GM23248 (cell line): ENCODE measurements at regions not wholly inside any gene's neighbourhood (a gene's known extent, or its start where the extent isn't known, plus 50 kb on each side); places are given as distances from the start of the nearest gene placed in this dataset.

Experiments used
- DNase-seq: peaks from one replicate; pipeline ENCODE4 v3.0.0-alpha.2; 2015
- H2AFZ ChIP-seq: fragments of 200-600 bp; sonication (generic); 2 replicates; pipeline ENCODE4 v1.6.1; 2016; ENCODE audit warnings: antibody characterized with exemption
- H3F3A ChIP-seq: fragments of 200-600 bp; sonication (generic); 2 replicates; pipeline ENCODE4 v1.6.1; 2016; ENCODE audit warnings: mild to moderate bottlenecking, antibody characterized with exemption, mixed run types; ENCODE audit not compliant: insufficient read depth
- H3K27ac ChIP-seq: fragments of 200-600 bp; sonication (generic); 2 replicates; pipeline ENCODE4 v1.5.1; 2016; ENCODE audit warnings: mild to moderate bottlenecking
- H3K27me3 ChIP-seq: fragments of 200-600 bp; sonication (generic); replicated peaks from 2 replicates; pipeline ENCODE4 v1.6.1; 2016; ENCODE audit warnings: mild to moderate bottlenecking; ENCODE audit not compliant: insufficient read depth
- H3K36me3 ChIP-seq: fragments of 200-600 bp; sonication (generic); 2 replicates; pipeline ENCODE4 v1.6.1; 2016; ENCODE audit warnings: low read depth, mild to moderate bottlenecking
- H3K4me1 ChIP-seq: fragments of 200-600 bp; sonication (generic); 2 replicates; pipeline ENCODE4 v1.6.1; 2016; ENCODE audit warnings: mild to moderate bottlenecking; ENCODE audit not compliant: insufficient read depth
- H3K4me2 ChIP-seq: fragments of 200-600 bp; sonication (generic); one replicate; pipeline ENCODE4 v1.6.1; 2016; ENCODE audit warnings: mild to moderate bottlenecking; ENCODE audit not compliant: unreplicated experiment
- H3K4me3 ChIP-seq: fragments of 200-600 bp; sonication (generic); 2 replicates; pipeline ENCODE4 v1.5.1; 2016; ENCODE audit warnings: mild to moderate bottlenecking
- H3K79me2 ChIP-seq: fragments of 200-600 bp; sonication (generic); 2 replicates; pipeline ENCODE4 v1.6.1; 2016; ENCODE audit warnings: mild to moderate bottlenecking; ENCODE audit not compliant: insufficient read depth
- H3K9ac ChIP-seq: fragments of 200-600 bp; sonication (generic); 2 replicates; pipeline ENCODE4 v1.6.1; 2016; ENCODE audit warnings: mild to moderate bottlenecking
- H3K9me2 ChIP-seq: fragments of 200-600 bp; sonication (generic); 2 replicates; pipeline ENCODE4 v1.6.1; 2016; ENCODE audit warnings: mixed run types, mild to moderate bottlenecking, moderate library complexity; ENCODE audit not compliant: insufficient read depth
- H3K9me3 ChIP-seq: fragments of 200-600 bp; sonication (generic); one replicate; pipeline ENCODE4 v1.6.1; 2017; ENCODE audit warnings: low read depth
- H4K20me1 ChIP-seq: fragments of 200-600 bp; sonication (generic); 2 replicates; pipeline ENCODE4 v1.6.0; 2016; ENCODE audit not compliant: insufficient read depth
- EZH2 ChIP-seq: fragments of 200-600 bp; sonication (generic); IDR thresholded peaks from 2 replicates; pipeline ENCODE4 v1.6.1; 2018; ENCODE audit warnings: antibody characterized with exemption, mild to moderate bottlenecking; ENCODE audit not compliant: insufficient read depth, poor library complexity, severe bottlenecking
- EZH2phosphoT487 ChIP-seq: fragments of 200-600 bp; sonication (generic); IDR thresholded peaks from 2 replicates; pipeline ENCODE4 v1.6.1; 2018; ENCODE audit warnings: antibody characterized with exemption, moderate library complexity, mild to moderate bottlenecking, low read depth; ENCODE audit not compliant: insufficient read depth
- WGBS, 2 experiments: methylation state at CpG; one replicate each; pipeline ENCODE4 v1.1.6; 2015 to 2017; ENCODE audit warnings: low lambda C conversion rate in 2 of 2, low coverage in 1 of 2; ENCODE audit errors: missing lambda C conversion rate in 2 of 2; 5-methylcytosine and 5-hydroxymethylcytosine counted together
- in situ Hi-C: fragments of 300-500 bp; cut with MboI; formaldehyde crosslinking; loops from 2 replicates; pipeline ENCODE4 v1.15.0; 2020

- Histone ChIP-seq H3K79me2 (no peaks in the 10 kb centered on the region), H3K27ac (no peak overlapping the region), H4K20me1 (no peaks in the 10 kb centered on the region), H3K9me3 (peaks cover 6% of the 10 kb centered on the region), H3K9me2 (no peaks in the 10 kb centered on the region; the same call in 1 of the 2 replicates), H3K36me3 (no peaks in the 10 kb centered on the region), H3K27me3 (no peaks in the 10 kb centered on the region), H3K4me2 (no peak overlapping the region), H2AFZ (no peak overlapping the region), H3K4me1 (no peaks in the 10 kb centered on the region), H3K4me3 (no peak overlapping the region), H3K9ac (no peak overlapping the region), H3F3A (no peaks in the 10 kb centered on the region)
- no peak for DNase-seq
- WGBS, 2 experiments, result 49 to 63% methylated on average over 1 of the region's 1 CpG
- TF ChIP-seq EZH2, result no peak
- in situ Hi-C loops, result no loop called here
Measured at GRCh38 chr6:93676581-93676980, 257.2 kb upstream of the EPHA7 start.

- 3 to 8% methylated on average over 1 of the region's 1 CpG for WGBS, 2 experiments
- no peaks in the 10 kb centered on the region for H4K20me1 ChIP-seq
- H3K27me3 ChIP-seq, result no peaks in the 10 kb centered on the region
- no peaks in the 10 kb centered on the region for H3F3A ChIP-seq
- in situ Hi-C loops, result no loop called here
- peaks cover 6% of the 10 kb centered on the region for H3K9me3 ChIP-seq
- H2AFZ ChIP-seq, result no peak overlapping the region
- no peak overlapping the region for H3K4me3 ChIP-seq
- no peaks in the 10 kb centered on the region for H3K4me1 ChIP-seq
- no peak overlapping the region for H3K4me2 ChIP-seq
- no peak for TF ChIP-seq EZH2
- no peak for TF ChIP-seq EZH2phosphoT487
- H3K27ac ChIP-seq, result no peak overlapping the region
- H3K36me3 ChIP-seq, result no peaks in the 10 kb centered on the region
- no peaks in the 10 kb centered on the region; the same call in 1 of the 2 replicates for H3K9me2 ChIP-seq
- H3K79me2 ChIP-seq, result no peaks in the 10 kb centered on the region
- DNase-seq, result no peak
- no peak overlapping the region for H3K9ac ChIP-seq
Measured at GRCh38 chr6:93675856-93676417, 256.6 kb upstream of the EPHA7 start.

- Histone ChIP-seq H3K4me1 (no peaks in the 10 kb centered on the region), H4K20me1 (no peaks in the 10 kb centered on the region), H3K27ac (no peak overlapping the region), H3K27me3 (no peaks in the 10 kb centered on the region), H3K4me2 (no peak overlapping the region), H3K9me2 (no peaks in the 10 kb centered on the region), H3K36me3 (no peaks in the 10 kb centered on the region), H3K9ac (no peak overlapping the region), H3K9me3 (no peaks in the 10 kb centered on the region), H3K4me3 (no peak overlapping the region), H3F3A (no peaks in the 10 kb centered on the region), H2AFZ (no peak overlapping the region), H3K79me2 (no peaks in the 10 kb centered on the region)
- 0% methylated on average over 1 of the region's 1 CpG for WGBS, 2 experiments
- DNase-seq, result no peak
- in situ Hi-C loops, result no loop called here
- TF ChIP-seq EZH2, result no peak
- TF ChIP-seq EZH2phosphoT487, result no peak
Measured at GRCh38 chr6:93663111-93663510, 243.8 kb upstream of the EPHA7 start.

- in situ Hi-C loops, result no loop called here
- H3F3A ChIP-seq, result no peaks in the 10 kb centered on the region
- no peak overlapping the region for H3K9ac ChIP-seq
- H3K9me2 ChIP-seq, result no peaks in the 10 kb centered on the region
- TF ChIP-seq EZH2 (no peak), EZH2phosphoT487 (no peak)
- no peak overlapping the region for H3K27ac ChIP-seq
- no peak for DNase-seq
- H3K4me1 ChIP-seq, result no peaks in the 10 kb centered on the region
- no peaks in the 10 kb centered on the region for H4K20me1 ChIP-seq
- no peak overlapping the region for H3K4me3 ChIP-seq
- H3K4me2 ChIP-seq, result no peak overlapping the region
- no peaks in the 10 kb centered on the region for H3K79me2 ChIP-seq
- 7 to 14% methylated on average over 2 of the region's 2 CpGs for WGBS, 2 experiments
- no peak overlapping the region for H2AFZ ChIP-seq
- no peaks in the 10 kb centered on the region for H3K27me3 ChIP-seq
- H3K36me3 ChIP-seq, result no peaks in the 10 kb centered on the region
- no peaks in the 10 kb centered on the region for H3K9me3 ChIP-seq
Measured at GRCh38 chr6:93654548-93654947, 235.2 kb upstream of the EPHA7 start.

- Histone ChIP-seq H3K4me3 (no peak overlapping the region), H3K27ac (no peak overlapping the region), H3K9ac (no peak overlapping the region), H4K20me1 (no peaks in the 10 kb centered on the region), H2AFZ (no peak overlapping the region), H3K79me2 (no peaks in the 10 kb centered on the region), H3K9me2 (no peaks in the 10 kb centered on the region), H3K36me3 (no peaks in the 10 kb centered on the region), H3K4me1 (no peaks in the 10 kb centered on the region), H3K27me3 (no peaks in the 10 kb centered on the region), H3K4me2 (no peak overlapping the region), H3K9me3 (no peaks in the 10 kb centered on the region), H3F3A (no peaks in the 10 kb centered on the region)
- TF ChIP-seq EZH2phosphoT487 (no peak), EZH2 (no peak)
- WGBS, 2 experiments, result 58 to 62% methylated on average over 5 of the region's 5 CpGs
- DNase-seq, result no peak
- in situ Hi-C loops, result no loop called here
Measured at GRCh38 chr6:93644611-93645010, 225.3 kb upstream of the EPHA7 start.
